Stomach (tissue), 4 donors: ENCODE measurements at regions not wholly inside any gene's neighbourhood (a gene's known extent, or its start where the extent isn't known, plus 50 kb on each side); places are given as distances from the start of the nearest gene placed in this dataset.
A peak's percentile ranks its signal among the peaks of the same experiment; 100 is the strongest.

ENCODE experiments used
- EP300 ChIP-seq: sonication (generic); formaldehyde crosslinking; IDR thresholded peaks from one replicate; pipeline ENCODE4 v1.6.1; 2017; ENCODE audit warnings: antibody characterized with exemption
- POLR2A ChIP-seq, 4 donors: fragments of 450-650 bp; IDR thresholded peaks; one replicate each; pipeline ENCODE4 v1.6.1; 2016; ENCODE audit warnings: antibody characterized with exemption in 4 of 4, control low read depth in 2 of 4, mild to moderate bottlenecking in 1 of 4, moderate library complexity in 1 of 4
- POLR2AphosphoS5 ChIP-seq, 3 donors: sonication (generic); formaldehyde crosslinking; IDR thresholded peaks; one replicate each; pipeline ENCODE4 v1.6.1; 2016; ENCODE audit warnings: antibody characterized with exemption in 3 of 3
- TF ChIP-seq, protein P1 (sequence below), 7 experiments: fragments of 450-650 bp in 4 of 7; fragments of 200-600 bp in 3 of 7; sonication (generic) in 3 of 7; IDR thresholded peaks; one replicate each; pipeline ENCODE4 v1.5.1; 2016 to 2019; ENCODE audit warnings: antibody characterized with exemption in 7 of 7, control low read depth in 2 of 7, mild to moderate bottlenecking in 1 of 7

DNA sequence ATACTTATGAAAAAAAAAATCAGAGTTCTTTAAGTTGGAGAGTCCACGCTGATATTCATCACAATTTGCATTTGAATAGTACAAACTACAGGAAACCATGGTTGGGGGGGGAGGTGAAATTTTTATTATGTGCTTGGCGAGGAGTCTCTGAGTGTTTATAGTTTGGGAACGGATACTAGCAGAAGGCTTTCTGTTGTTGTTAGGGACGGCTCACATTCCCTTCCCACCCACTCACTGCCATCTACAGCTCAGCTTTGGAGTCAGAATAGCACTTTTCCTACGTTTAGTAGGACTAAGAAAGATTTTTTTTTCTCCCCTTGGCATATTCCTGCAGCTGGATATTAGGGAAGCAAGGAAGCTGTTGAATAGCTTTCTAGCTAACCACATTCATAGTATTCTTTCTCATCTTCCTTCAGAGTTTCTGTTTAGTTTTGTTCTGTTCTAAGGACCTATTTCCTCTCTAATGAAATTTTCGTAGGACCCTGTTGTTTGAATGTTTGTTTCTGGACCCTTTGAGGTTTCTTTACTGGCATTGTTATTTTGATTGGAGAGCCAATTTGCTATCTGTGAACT is 235.1 kb upstream of the ZNF217 start:
- TF ChIP-seq, protein P1, sequence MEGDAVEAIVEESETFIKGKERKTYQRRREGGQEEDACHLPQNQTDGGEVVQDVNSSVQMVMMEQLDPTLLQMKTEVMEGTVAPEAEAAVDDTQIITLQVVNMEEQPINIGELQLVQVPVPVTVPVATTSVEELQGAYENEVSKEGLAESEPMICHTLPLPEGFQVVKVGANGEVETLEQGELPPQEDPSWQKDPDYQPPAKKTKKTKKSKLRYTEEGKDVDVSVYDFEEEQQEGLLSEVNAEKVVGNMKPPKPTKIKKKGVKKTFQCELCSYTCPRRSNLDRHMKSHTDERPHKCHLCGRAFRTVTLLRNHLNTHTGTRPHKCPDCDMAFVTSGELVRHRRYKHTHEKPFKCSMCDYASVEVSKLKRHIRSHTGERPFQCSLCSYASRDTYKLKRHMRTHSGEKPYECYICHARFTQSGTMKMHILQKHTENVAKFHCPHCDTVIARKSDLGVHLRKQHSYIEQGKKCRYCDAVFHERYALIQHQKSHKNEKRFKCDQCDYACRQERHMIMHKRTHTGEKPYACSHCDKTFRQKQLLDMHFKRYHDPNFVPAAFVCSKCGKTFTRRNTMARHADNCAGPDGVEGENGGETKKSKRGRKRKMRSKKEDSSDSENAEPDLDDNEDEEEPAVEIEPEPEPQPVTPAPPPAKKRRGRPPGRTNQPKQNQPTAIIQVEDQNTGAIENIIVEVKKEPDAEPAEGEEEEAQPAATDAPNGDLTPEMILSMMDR (IDR thresholded peaks at IDR 0.05), result no peak
- no peak for TF ChIP-seq POLR2A (IDR thresholded peaks at IDR 0.05)
- TF ChIP-seq POLR2AphosphoS5 (IDR thresholded peaks at IDR 0.05), result peak in 2 of 3 donors; percentile 4 to 14
- no peak for TF ChIP-seq EP300
